Prostate gland (tissue), 2 donors: ENCODE measurements at regions not wholly inside any gene's neighbourhood (a gene's known extent, or its start where the extent isn't known, plus 50 kb on each side); places are given as distances from the start of the nearest gene placed in this dataset.

Source experiments
- CTCF ChIP-seq, 4 experiments: fragments of 200-600 bp in 2 of 4; fragments of 450-650 bp in 2 of 4; sonication (generic) in 2 of 4; IDR thresholded peaks; 1 replicate in 3 of 4; 2 replicates in 1 of 4; pipeline ENCODE4 v1.5.1; 2016 to 2019; ENCODE audit warnings: antibody characterized with exemption in 4 of 4, mild to moderate bottlenecking in 2 of 4, moderate library complexity in 2 of 4
- POLR2A ChIP-seq: fragments of 450-650 bp; IDR thresholded peaks from one replicate; pipeline ENCODE4 v1.6.1; 2016; ENCODE audit warnings: antibody characterized with exemption, mild to moderate bottlenecking

- TF ChIP-seq CTCF (IDR thresholded peaks at IDR 0.05): no peak
- no peak for TF ChIP-seq POLR2A
Observed at GRCh38 chr11:42319921-42320320, 860.5 kb upstream of the LRRC4C start.
